Fibroblast of villous mesenchyme (primary cell): ENCODE measurements at regions not wholly inside any gene's neighbourhood (a gene's known extent, or its start where the extent isn't known, plus 50 kb on each side); places are given as distances from the start of the nearest gene placed in this dataset.

Source experiments
- DNase-seq: peaks from one replicate; pipeline ENCODE4 v3.0.0-alpha.2; 2010; ENCODE audit warnings: low read depth
- H3K4me3 ChIP-seq: 2 replicates; pipeline ENCODE4 v1.5.1; 2011; ENCODE audit warnings: low read depth, mild to moderate bottlenecking, low read length
- TF ChIP-seq, protein P1 (sequence below): IDR thresholded peaks from 2 replicates; pipeline ENCODE4 v1.5.1; 2012; ENCODE audit warnings: low read depth, mild to moderate bottlenecking, low read length; ENCODE audit not compliant: insufficient read depth

GRCh38 chr4:11842620-11843263, 414.0 kb upstream of the HS3ST1 start:
- H3K4me3 ChIP-seq = no peak overlapping the region
- DNase-seq = no peak
- TF ChIP-seq, protein P1, sequence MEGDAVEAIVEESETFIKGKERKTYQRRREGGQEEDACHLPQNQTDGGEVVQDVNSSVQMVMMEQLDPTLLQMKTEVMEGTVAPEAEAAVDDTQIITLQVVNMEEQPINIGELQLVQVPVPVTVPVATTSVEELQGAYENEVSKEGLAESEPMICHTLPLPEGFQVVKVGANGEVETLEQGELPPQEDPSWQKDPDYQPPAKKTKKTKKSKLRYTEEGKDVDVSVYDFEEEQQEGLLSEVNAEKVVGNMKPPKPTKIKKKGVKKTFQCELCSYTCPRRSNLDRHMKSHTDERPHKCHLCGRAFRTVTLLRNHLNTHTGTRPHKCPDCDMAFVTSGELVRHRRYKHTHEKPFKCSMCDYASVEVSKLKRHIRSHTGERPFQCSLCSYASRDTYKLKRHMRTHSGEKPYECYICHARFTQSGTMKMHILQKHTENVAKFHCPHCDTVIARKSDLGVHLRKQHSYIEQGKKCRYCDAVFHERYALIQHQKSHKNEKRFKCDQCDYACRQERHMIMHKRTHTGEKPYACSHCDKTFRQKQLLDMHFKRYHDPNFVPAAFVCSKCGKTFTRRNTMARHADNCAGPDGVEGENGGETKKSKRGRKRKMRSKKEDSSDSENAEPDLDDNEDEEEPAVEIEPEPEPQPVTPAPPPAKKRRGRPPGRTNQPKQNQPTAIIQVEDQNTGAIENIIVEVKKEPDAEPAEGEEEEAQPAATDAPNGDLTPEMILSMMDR = no peak

- no peak for DNase-seq
- TF ChIP-seq, protein P1 = no peak
- H3K4me3 ChIP-seq = no peak overlapping the region
These were observed 411.2 kb upstream of the HS3ST1 start for GRCh38 chr4:11839889-11840288.

GRCh38 chr4:11831739-11832138, 403.0 kb upstream of the HS3ST1 start:
- TF ChIP-seq, protein P1 = no peak
- no peak for DNase-seq
- H3K4me3 ChIP-seq = no peak overlapping the region

- DNase-seq = no peak
- TF ChIP-seq, protein P1 = no peak
These were observed 395.9 kb upstream of the HS3ST1 start for GRCh38 chr4:11824566-11824965.

GRCh38 chr4:11821772-11822430, 393.2 kb upstream of the HS3ST1 start:
- no peak for DNase-seq
- TF ChIP-seq, protein P1 = no peak
- H3K4me3 ChIP-seq = no peak overlapping the region

More at GRCh38 chr4:11824566-11824965, 395.9 kb upstream of the HS3ST1 start:
- no peak overlapping the region for H3K4me3 ChIP-seq

GRCh38 chr4:11817088-11817487, 388.4 kb upstream of the HS3ST1 start:
- H3K4me3 ChIP-seq = no peak overlapping the region
- DNase-seq = no peak
- TF ChIP-seq, protein P1 = no peak
